ENCODE measurements at regions not wholly inside any gene's neighbourhood (a gene's known extent, or its start where the extent isn't known, plus 50 kb on each side); places are given as distances from the start of the nearest gene placed in this dataset.
A peak's percentile ranks its signal among the peaks of the same experiment; 100 is the strongest.

DNA sequence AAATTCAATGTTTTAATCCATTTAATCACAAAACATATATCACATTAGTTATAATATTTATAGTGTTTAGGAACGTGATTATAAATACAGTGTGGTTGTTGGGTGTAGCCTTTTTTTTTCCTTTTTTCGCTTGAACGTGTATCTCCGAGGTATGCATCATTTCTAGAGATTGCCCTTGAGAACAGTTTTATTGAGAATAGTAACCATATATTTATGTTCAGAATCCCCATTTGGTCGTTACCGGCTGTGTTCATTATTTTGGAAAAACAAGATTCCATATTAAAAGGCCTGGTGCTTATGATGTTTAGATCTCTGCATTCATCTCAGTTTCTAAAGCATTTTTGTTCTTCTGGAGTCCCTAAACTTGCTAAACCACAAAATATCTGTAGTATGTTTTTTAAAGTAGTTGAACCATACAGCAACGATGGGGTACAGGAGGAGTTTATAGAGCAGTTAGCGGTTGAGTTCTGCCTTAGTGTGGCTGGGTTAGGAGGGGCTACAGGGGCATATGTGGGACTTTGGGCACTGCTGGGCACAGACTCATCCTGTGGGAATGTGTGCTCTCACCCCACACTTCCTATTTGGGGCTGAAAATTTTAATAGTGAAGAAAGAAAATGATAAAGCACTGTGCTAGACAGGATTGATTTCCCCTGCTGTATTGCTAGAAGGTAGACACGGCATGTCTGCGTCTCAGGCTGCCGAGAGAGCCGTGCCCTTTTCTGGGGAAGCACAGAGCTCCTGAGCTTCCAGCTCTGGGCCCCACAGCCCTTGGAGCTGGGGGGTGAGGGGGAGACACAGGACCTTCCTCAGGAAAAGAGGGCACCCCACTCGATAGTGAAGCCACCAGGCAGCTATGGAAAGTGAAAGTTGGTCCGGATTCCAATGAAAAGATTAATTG lies 81.5 kb upstream of the PPARA start:
- H3K27me3 Mint-ChIP-seq: peaks cover 7% of the 10 kb centered on the region
- H3K4me1 Mint-ChIP-seq (ENCODE audit: low read depth): peaks cover 20% of the 10 kb centered on the region
- DNase-seq (no peak), ATAC-seq (no peak)
- ChIA-PET CTCF (interaction anchor here (1.8 to 2.3 kb wide), 2 partner anchors 53 to 63 kb away, joined by 5 to 7 read pairs; no protein-coding TSS in a partner anchor), POLR2A (interaction anchor here (1.0 to 2.1 kb wide), 3 partner anchors 14 to 62 kb away, joined by 3 to 14 read pairs (median 4); no protein-coding TSS in a partner anchor)
- TF ChIP-seq, protein P1, sequence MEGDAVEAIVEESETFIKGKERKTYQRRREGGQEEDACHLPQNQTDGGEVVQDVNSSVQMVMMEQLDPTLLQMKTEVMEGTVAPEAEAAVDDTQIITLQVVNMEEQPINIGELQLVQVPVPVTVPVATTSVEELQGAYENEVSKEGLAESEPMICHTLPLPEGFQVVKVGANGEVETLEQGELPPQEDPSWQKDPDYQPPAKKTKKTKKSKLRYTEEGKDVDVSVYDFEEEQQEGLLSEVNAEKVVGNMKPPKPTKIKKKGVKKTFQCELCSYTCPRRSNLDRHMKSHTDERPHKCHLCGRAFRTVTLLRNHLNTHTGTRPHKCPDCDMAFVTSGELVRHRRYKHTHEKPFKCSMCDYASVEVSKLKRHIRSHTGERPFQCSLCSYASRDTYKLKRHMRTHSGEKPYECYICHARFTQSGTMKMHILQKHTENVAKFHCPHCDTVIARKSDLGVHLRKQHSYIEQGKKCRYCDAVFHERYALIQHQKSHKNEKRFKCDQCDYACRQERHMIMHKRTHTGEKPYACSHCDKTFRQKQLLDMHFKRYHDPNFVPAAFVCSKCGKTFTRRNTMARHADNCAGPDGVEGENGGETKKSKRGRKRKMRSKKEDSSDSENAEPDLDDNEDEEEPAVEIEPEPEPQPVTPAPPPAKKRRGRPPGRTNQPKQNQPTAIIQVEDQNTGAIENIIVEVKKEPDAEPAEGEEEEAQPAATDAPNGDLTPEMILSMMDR (IDR thresholded peaks at IDR 0.05): no peak
- no peaks in the 10 kb centered on the region for H3K36me3 Mint-ChIP-seq (ENCODE audit: low read depth)
- peak overlapping the region; percentile 62 for H3K27ac Mint-ChIP-seq
- intact Hi-C loops (cut with micrococcal nuclease): no loop called here
- peak overlapping the region; percentile 78 for H3K4me3 Mint-ChIP-seq
- H3K9me3 Mint-ChIP-seq: no peaks in the 10 kb centered on the region

DNA sequence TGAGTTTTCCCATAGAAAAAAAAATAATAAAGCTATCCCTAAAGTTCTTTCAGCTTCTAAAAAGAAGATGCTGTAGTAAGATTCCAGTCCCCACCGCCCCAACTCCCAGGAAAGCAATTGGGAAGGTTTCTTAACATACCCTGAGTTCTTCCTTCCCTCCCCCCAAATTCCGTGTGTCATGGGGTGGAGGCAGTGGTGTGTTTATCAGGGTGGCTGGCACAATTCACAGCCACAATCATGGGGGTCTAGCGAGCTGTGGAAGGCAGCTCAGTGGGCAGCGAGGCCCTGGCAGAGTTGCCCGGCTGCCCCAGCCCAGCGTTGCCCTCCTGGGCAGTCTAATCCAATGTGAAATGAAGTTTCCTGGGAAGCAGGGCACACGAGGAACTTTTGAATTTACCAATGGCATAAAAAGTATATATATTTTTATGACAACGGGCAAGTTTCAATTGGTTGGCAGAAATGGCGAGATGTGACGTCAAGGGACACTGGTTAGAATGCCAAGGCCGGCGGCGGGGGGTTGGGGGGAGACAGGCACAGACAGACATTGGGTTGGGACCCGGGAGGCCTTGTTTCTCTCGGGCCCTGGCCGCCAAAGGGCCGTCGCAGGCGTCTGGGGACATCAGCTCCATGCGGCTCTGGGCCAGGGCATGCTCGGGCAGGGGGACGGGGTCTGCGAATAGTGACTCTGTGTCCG lies 80.7 kb upstream of the PPARA start:
- H3K36me3 Mint-ChIP-seq (ENCODE audit: low read depth): no peaks in the 10 kb centered on the region
- H3K4me3 Mint-ChIP-seq: peak overlapping the region; percentile 78
- peak; percentile 11 for ATAC-seq
- ChIA-PET POLR2A (interaction anchor here (0.8 to 2.1 kb wide), 8 partner anchors 8 to 242 kb away, joined by 3 to 14 read pairs (median 3); no protein-coding TSS in a partner anchor), CTCF (interaction anchor here (1.8 to 2.3 kb wide), 2 partner anchors 52 to 63 kb away, joined by 5 to 7 read pairs; no protein-coding TSS in a partner anchor)
- peaks cover 23% of the 10 kb centered on the region for H3K4me1 Mint-ChIP-seq (ENCODE audit: low read depth)
- peak overlapping the region; percentile 62 for H3K27ac Mint-ChIP-seq
- DNase-seq: peak; percentile 60
- TF ChIP-seq, protein P1 (IDR thresholded peaks at IDR 0.05): no peak
- H3K27me3 Mint-ChIP-seq: peaks cover 7% of the 10 kb centered on the region
- no peaks in the 10 kb centered on the region for H3K9me3 Mint-ChIP-seq
- intact Hi-C loops (cut with micrococcal nuclease): no loop called here

DNA sequence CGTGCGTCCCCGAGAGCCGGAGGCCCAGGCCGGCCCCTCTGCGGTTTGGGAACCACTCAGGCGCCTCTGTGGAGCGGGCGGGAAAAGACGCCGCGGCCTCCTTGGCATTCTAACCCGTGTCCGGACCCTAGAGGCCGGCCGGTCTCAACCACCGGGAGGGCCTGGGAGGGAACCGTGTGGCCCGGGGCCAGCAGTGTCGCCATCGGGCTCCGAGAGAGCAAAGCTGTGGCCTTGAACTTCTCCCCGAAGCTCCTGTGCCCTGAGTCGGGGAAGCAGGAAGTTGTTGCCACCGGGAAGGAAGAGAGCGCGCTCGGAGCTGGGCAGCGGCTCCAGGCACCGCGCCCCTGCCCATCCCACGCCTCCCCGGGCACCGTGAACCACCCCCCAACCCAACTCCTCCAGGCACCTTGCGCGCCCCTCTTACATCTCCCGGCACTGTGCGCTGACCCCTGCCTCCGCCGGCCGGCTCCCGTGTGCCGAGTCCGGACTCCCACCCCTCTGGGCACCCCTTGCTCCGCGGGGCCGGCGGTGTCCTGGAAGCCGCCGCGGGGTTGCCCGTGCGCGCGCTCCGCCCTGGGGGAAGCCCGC lies 80.0 kb upstream of the PPARA start:
- peak overlapping the region; percentile 62 for H3K27ac Mint-ChIP-seq
- DNase-seq: peak; percentile 36
- POLR2A ChIA-PET: interaction anchor here (0.7 to 2.1 kb wide), 8 partner anchors 9 to 242 kb away, joined by 3 to 14 read pairs (median 3); no protein-coding TSS in a partner anchor
- H3K36me3 Mint-ChIP-seq (ENCODE audit: low read depth): no peaks in the 10 kb centered on the region
- intact Hi-C loops (cut with micrococcal nuclease): no loop called here
- no peaks in the 10 kb centered on the region for H3K9me3 Mint-ChIP-seq
- H3K27me3 Mint-ChIP-seq: peaks cover 7% of the 10 kb centered on the region
- peak; percentile 36 for ATAC-seq
- CTCF ChIA-PET: interaction anchor here (0.5 to 2.3 kb wide), 4 partner anchors 13 to 64 kb away, joined by 3 to 7 read pairs (median 4); no protein-coding TSS in a partner anchor
- H3K4me1 Mint-ChIP-seq (ENCODE audit: low read depth): peaks cover 27% of the 10 kb centered on the region
- TF ChIP-seq, protein P1 (IDR thresholded peaks at IDR 0.05): no peak
- peak overlapping the region; percentile 78 for H3K4me3 Mint-ChIP-seq

DNA sequence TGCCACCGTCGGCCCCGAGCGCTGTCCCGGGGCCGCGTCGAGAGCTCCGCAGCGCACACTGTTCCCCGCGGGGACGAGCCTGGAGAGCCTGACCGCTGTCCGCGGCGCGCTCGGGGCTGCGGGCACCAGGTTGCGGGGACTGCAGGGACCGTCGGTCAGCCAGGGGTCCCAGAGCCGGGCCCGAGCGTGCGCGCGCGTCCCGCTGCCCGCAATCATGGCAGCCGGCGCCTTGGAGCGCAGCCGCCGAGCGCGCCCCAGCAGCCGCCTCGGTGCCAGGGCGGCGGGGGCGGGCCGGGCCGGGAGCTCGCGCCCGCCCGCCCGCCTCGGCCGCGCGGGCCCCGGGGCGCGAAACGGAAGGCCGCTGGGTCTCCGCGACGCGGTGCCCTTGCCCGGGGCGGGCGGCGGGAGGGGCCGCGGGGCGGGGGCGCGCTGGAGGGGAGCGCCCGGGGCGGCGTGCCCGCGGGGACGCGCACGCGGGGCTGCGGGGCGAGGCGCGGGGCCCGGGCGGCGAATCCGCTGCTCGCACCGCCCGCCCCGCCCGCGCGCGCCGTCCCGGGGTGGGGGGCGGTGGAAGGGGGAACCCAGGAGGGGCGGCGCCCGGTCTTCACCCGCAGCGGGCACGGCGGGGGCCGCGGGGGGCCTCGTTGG lies 79.4 kb upstream of the PPARA start:
- ChIA-PET CTCF (interaction anchor here (0.5 to 2.3 kb wide), 4 partner anchors 14 to 65 kb away, joined by 3 to 7 read pairs (median 4); no protein-coding TSS in a partner anchor), POLR2A (interaction anchor here (0.7 to 2.1 kb wide), 5 partner anchors 16 to 78 kb away, joined by 3 to 14 read pairs (median 3); no protein-coding TSS in a partner anchor)
- Mint-ChIP-seq H3K27me3 (peaks cover 7% of the 10 kb centered on the region), H3K36me3 (ENCODE audit: low read depth) (no peaks in the 10 kb centered on the region), H3K27ac (no peak overlapping the region), H3K4me3 (peak overlapping the region; percentile 78), H3K4me1 (ENCODE audit: low read depth) (peaks cover 27% of the 10 kb centered on the region), H3K9me3 (no peaks in the 10 kb centered on the region)
- peak; percentile 43 for DNase-seq
- ATAC-seq: peak; percentile 65
- TF ChIP-seq, protein P1 (IDR thresholded peaks at IDR 0.05): no peak
- intact Hi-C loops (cut with micrococcal nuclease): no loop called here
